ENCODE measurements at regions not wholly inside any gene's neighbourhood (a gene's known extent, or its start where the extent isn't known, plus 50 kb on each side); places are given as distances from the start of the nearest gene placed in this dataset.
A peak's percentile ranks its signal among the peaks of the same experiment; 100 is the strongest.

DNA sequence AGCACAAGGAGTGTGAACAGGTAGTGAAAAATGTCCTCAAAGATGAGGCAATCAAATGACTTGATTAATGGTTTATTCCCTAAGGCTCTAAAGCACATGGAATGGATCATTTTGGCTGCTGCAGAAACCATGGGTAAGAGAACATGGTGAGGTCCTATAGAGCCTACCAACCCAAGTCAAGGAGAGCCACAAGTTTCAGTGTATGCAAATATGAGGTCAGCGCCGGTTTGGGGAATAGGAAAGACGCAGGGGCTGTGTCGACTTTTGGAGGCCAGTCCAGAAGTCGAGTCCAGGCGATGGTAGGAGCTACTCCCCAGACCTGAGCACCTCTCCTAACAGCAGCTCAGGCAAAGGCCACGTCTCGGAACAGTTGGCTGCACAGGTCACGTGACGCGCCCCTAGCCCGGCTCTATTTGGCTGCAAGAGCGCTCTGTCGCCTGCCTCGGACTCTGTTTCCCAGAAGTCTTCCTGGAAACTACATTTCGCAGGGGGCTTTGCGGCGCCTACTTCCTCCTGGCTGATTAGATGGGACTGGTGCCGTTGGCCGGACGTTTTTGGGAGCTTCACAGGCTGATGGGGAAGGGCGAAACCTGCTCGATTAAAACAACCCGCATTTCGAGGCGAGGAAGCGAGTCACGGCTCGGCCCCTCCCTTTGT is 74.4 kb upstream of the CHD6 start:
- POLR2A ChIA-PET, result interaction anchor here (1.2 to 1.8 kb wide), 2 partner anchors 74 to 121 kb away, joined by 5 to 13 read pairs; partner anchors contain the start of gene CHD6
- TF ChIP-seq, protein P1, sequence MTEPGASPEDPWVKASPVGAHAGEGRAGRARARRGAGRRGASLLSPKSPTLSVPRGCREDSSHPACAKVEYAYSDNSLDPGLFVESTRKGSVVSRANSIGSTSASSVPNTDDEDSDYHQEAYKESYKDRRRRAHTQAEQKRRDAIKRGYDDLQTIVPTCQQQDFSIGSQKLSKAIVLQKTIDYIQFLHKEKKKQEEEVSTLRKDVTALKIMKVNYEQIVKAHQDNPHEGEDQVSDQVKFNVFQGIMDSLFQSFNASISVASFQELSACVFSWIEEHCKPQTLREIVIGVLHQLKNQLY (CRISPR knock-in tag; IDR thresholded peaks at IDR 0.05), result no peak
- no peak for TF ChIP-seq ZNF416 (CRISPR knock-in tag; IDR thresholded peaks at IDR 0.05)
- TF ChIP-seq, protein P2, sequence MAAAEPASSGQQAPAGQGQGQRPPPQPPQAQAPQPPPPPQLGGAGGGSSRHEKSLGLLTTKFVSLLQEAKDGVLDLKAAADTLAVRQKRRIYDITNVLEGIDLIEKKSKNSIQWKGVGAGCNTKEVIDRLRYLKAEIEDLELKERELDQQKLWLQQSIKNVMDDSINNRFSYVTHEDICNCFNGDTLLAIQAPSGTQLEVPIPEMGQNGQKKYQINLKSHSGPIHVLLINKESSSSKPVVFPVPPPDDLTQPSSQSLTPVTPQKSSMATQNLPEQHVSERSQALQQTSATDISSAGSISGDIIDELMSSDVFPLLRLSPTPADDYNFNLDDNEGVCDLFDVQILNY (CRISPR knock-in tag; IDR thresholded peaks at IDR 0.05), result no peak
- no peak for TF ChIP-seq KAT7 (CRISPR knock-in tag; IDR thresholded peaks at IDR 0.05; ENCODE audit: borderline replicate concordance)
- TF ChIP-seq RORB (CRISPR knock-in tag; IDR thresholded peaks at IDR 0.05), result no peak
- TF ChIP-seq FOXJ3 (CRISPR knock-in tag; IDR thresholded peaks at IDR 0.05; ENCODE audit: borderline replicate concordance), result no peak
- TF ChIP-seq, protein P3, sequence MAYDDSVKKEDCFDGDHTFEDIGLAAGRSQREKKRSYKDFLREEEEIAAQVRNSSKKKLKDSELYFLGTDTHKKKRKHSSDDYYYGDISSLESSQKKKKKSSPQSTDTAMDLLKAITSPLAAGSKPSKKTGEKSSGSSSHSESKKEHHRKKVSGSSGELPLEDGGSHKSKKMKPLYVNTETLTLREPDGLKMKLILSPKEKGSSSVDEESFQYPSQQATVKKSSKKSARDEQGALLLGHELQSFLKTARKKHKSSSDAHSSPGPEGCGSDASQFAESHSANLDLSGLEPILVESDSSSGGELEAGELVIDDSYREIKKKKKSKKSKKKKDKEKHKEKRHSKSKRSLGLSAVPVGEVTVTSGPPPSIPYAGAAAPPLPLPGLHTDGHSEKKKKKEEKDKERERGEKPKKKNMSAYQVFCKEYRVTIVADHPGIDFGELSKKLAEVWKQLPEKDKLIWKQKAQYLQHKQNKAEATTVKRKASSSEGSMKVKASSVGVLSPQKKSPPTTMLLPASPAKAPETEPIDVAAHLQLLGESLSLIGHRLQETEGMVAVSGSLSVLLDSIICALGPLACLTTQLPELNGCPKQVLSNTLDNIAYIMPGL (CRISPR knock-in tag; IDR thresholded peaks at IDR 0.05), result no peak
- TF ChIP-seq NR1H2 (CRISPR knock-in tag; IDR thresholded peaks at IDR 0.05), result no peak
- TF ChIP-seq, protein P4, sequence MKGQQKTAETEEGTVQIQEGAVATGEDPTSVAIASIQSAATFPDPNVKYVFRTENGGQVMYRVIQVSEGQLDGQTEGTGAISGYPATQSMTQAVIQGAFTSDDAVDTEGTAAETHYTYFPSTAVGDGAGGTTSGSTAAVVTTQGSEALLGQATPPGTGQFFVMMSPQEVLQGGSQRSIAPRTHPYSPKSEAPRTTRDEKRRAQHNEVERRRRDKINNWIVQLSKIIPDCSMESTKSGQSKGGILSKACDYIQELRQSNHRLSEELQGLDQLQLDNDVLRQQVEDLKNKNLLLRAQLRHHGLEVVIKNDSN (CRISPR knock-in tag; IDR thresholded peaks at IDR 0.05), result peak; percentile 97
- no peak for TF ChIP-seq PRRX2 (CRISPR knock-in tag; IDR thresholded peaks at IDR 0.05)
- TF ChIP-seq, protein P5, sequence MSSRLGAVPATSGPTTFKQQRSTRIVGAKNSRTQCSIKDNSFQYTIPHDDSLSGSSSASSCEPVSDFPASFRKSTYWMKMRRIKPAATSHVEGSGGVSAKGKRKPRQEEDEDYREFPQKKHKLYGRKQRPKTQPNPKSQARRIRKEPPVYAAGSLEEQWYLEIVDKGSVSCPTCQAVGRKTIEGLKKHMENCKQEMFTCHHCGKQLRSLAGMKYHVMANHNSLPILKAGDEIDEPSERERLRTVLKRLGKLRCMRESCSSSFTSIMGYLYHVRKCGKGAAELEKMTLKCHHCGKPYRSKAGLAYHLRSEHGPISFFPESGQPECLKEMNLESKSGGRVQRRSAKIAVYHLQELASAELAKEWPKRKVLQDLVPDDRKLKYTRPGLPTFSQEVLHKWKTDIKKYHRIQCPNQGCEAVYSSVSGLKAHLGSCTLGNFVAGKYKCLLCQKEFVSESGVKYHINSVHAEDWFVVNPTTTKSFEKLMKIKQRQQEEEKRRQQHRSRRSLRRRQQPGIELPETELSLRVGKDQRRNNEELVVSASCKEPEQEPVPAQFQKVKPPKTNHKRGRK (CRISPR knock-in tag; IDR thresholded peaks at IDR 0.05; ENCODE audit: borderline replicate concordance), result no peak
- TF ChIP-seq, protein P6, sequence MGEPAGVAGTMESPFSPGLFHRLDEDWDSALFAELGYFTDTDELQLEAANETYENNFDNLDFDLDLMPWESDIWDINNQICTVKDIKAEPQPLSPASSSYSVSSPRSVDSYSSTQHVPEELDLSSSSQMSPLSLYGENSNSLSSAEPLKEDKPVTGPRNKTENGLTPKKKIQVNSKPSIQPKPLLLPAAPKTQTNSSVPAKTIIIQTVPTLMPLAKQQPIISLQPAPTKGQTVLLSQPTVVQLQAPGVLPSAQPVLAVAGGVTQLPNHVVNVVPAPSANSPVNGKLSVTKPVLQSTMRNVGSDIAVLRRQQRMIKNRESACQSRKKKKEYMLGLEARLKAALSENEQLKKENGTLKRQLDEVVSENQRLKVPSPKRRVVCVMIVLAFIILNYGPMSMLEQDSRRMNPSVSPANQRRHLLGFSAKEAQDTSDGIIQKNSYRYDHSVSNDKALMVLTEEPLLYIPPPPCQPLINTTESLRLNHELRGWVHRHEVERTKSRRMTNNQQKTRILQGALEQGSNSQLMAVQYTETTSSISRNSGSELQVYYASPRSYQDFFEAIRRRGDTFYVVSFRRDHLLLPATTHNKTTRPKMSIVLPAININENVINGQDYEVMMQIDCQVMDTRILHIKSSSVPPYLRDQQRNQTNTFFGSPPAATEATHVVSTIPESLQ (CRISPR knock-in tag; IDR thresholded peaks at IDR 0.05), result no peak
- TF ChIP-seq, protein P7, sequence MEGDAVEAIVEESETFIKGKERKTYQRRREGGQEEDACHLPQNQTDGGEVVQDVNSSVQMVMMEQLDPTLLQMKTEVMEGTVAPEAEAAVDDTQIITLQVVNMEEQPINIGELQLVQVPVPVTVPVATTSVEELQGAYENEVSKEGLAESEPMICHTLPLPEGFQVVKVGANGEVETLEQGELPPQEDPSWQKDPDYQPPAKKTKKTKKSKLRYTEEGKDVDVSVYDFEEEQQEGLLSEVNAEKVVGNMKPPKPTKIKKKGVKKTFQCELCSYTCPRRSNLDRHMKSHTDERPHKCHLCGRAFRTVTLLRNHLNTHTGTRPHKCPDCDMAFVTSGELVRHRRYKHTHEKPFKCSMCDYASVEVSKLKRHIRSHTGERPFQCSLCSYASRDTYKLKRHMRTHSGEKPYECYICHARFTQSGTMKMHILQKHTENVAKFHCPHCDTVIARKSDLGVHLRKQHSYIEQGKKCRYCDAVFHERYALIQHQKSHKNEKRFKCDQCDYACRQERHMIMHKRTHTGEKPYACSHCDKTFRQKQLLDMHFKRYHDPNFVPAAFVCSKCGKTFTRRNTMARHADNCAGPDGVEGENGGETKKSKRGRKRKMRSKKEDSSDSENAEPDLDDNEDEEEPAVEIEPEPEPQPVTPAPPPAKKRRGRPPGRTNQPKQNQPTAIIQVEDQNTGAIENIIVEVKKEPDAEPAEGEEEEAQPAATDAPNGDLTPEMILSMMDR (IDR thresholded peaks at IDR 0.05), result no peak
- TF ChIP-seq, protein P8, sequence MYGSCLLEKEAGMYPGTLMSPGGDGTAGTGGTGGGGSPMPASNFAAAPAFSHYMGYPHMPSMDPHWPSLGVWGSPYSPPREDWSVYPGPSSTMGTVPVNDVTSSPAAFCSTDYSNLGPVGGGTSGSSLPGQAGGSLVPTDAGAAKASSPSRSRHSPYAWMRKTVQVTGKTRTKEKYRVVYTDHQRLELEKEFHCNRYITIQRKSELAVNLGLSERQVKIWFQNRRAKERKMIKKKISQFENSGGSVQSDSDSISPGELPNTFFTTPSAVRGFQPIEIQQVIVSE (CRISPR knock-in tag; IDR thresholded peaks at IDR 0.05; ENCODE audit: borderline replicate concordance), result no peak
- TF ChIP-seq, protein P9, sequence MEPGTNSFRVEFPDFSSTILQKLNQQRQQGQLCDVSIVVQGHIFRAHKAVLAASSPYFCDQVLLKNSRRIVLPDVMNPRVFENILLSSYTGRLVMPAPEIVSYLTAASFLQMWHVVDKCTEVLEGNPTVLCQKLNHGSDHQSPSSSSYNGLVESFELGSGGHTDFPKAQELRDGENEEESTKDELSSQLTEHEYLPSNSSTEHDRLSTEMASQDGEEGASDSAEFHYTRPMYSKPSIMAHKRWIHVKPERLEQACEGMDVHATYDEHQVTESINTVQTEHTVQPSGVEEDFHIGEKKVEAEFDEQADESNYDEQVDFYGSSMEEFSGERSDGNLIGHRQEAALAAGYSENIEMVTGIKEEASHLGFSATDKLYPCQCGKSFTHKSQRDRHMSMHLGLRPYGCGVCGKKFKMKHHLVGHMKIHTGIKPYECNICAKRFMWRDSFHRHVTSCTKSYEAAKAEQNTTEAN (CRISPR knock-in tag; IDR thresholded peaks at IDR 0.05), result no peak
- 0 out of 2 replicates have a peak, but pooled peaks have one; percentile 50 for TF ChIP-seq TP53 (CRISPR knock-in tag; IDR thresholded peaks at IDR 0.05)
- no peak for TF ChIP-seq TEAD4 (CRISPR knock-in tag; IDR thresholded peaks at IDR 0.05)
- TF ChIP-seq ZNF232 (CRISPR knock-in tag; IDR thresholded peaks at IDR 0.05), result no peak
- 0 out of 2 replicates have a peak, but pooled peaks have one; percentile 51 for TF ChIP-seq CREM (CRISPR knock-in tag; IDR thresholded peaks at IDR 0.05)
- TF ChIP-seq, protein P10, sequence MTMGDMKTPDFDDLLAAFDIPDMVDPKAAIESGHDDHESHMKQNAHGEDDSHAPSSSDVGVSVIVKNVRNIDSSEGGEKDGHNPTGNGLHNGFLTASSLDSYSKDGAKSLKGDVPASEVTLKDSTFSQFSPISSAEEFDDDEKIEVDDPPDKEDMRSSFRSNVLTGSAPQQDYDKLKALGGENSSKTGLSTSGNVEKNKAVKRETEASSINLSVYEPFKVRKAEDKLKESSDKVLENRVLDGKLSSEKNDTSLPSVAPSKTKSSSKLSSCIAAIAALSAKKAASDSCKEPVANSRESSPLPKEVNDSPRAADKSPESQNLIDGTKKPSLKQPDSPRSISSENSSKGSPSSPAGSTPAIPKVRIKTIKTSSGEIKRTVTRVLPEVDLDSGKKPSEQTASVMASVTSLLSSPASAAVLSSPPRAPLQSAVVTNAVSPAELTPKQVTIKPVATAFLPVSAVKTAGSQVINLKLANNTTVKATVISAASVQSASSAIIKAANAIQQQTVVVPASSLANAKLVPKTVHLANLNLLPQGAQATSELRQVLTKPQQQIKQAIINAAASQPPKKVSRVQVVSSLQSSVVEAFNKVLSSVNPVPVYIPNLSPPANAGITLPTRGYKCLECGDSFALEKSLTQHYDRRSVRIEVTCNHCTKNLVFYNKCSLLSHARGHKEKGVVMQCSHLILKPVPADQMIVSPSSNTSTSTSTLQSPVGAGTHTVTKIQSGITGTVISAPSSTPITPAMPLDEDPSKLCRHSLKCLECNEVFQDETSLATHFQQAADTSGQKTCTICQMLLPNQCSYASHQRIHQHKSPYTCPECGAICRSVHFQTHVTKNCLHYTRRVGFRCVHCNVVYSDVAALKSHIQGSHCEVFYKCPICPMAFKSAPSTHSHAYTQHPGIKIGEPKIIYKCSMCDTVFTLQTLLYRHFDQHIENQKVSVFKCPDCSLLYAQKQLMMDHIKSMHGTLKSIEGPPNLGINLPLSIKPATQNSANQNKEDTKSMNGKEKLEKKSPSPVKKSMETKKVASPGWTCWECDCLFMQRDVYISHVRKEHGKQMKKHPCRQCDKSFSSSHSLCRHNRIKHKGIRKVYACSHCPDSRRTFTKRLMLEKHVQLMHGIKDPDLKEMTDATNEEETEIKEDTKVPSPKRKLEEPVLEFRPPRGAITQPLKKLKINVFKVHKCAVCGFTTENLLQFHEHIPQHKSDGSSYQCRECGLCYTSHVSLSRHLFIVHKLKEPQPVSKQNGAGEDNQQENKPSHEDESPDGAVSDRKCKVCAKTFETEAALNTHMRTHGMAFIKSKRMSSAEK (CRISPR knock-in tag; IDR thresholded peaks at IDR 0.05; ENCODE audit: borderline replicate concordance), result no peak

More for the DNA sequence above, 74.4 kb upstream of the CHD6 start:
- Mint-ChIP-seq H3K4me3 (peak overlapping the region; percentile 94), H3K27me3 (ENCODE audit: low read depth) (peaks cover 2% of the 10 kb centered on the region; the same call in 1 of the 2 replicates), H3K4me1 (peaks cover 33% of the 10 kb centered on the region), H3K36me3 (no peaks in the 10 kb centered on the region), H3K9me3 (no peaks in the 10 kb centered on the region), H3K27ac (peak overlapping the region; percentile 98)
- ATAC-seq (peak; percentile 84), DNase-seq (ENCODE audit: low spot score) (peak; percentile 87)
- CTCF ChIA-PET, result interaction anchor here (0.6 to 1.6 kb wide), 19 partner anchors 9 to 442 kb away, joined by 3 to 12 read pairs (median 3); partner anchors contain the start of gene CHD6
